ENCODE measurements at regions not wholly inside any gene's neighbourhood (a gene's known extent, or its start where the extent isn't known, plus 50 kb on each side); places are given as distances from the start of the nearest gene placed in this dataset.

DNA sequence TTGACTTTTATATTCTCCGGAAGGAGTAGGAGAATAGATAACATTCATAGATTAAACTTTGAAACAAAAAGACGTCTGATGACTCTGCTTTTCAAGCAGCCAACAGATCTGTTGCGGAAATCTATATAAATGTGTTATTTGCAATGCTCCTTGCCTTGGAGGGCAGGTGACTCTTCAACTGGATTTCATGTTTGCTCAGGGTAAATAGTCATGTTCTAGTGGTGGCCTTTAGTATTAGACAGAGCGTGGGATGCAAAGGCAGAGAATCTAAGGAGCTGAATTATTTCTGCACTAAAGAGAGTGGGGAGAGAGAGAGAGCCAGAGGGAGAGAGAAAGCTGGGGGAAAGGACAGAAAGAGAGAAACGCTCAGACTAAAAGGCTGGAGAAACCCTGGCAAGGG, 454.3 kb downstream of the AJAP1 start:
- BruUV-seq (replicated peaks), result no TSS peak
- no peak overlapping the region for H3K9ac ChIP-seq (ENCODE audit: low read length)
- H4K20me1 ChIP-seq (ENCODE audit: low read length), result no peaks in the 10 kb centered on the region
- no peak overlapping the region for H3K27ac ChIP-seq (ENCODE audit: low read length)
- TF ChIP-seq, protein P1, sequence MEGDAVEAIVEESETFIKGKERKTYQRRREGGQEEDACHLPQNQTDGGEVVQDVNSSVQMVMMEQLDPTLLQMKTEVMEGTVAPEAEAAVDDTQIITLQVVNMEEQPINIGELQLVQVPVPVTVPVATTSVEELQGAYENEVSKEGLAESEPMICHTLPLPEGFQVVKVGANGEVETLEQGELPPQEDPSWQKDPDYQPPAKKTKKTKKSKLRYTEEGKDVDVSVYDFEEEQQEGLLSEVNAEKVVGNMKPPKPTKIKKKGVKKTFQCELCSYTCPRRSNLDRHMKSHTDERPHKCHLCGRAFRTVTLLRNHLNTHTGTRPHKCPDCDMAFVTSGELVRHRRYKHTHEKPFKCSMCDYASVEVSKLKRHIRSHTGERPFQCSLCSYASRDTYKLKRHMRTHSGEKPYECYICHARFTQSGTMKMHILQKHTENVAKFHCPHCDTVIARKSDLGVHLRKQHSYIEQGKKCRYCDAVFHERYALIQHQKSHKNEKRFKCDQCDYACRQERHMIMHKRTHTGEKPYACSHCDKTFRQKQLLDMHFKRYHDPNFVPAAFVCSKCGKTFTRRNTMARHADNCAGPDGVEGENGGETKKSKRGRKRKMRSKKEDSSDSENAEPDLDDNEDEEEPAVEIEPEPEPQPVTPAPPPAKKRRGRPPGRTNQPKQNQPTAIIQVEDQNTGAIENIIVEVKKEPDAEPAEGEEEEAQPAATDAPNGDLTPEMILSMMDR (conservative IDR thresholded peaks at IDR 0.05; ENCODE audit: low read depth, low read length), result no peak
- no peak for TF ChIP-seq EZH2 (IDR thresholded peaks at IDR 0.05; ENCODE audit: low read length, unreplicated experiment)
- no peak for TF ChIP-seq EZH2phosphoT487 (IDR thresholded peaks at IDR 0.05; ENCODE audit: borderline replicate concordance, low read length)
- CTCF ChIA-PET, result no interaction called here
- no peaks in the 10 kb centered on the region for H3K27me3 ChIP-seq (ENCODE audit: low read length)
- no peaks in the 10 kb centered on the region for H3K9me2 ChIP-seq (replicated peaks; ENCODE audit: low read length)
- H3K9me3 ChIP-seq (ENCODE audit: low read length), result peaks cover 22% of the 10 kb centered on the region
- no peak overlapping the region for H3K4me2 ChIP-seq (ENCODE audit: low read length)
- H2AFZ ChIP-seq (ENCODE audit: low read length), result no peak overlapping the region
- ATAC-seq (no peak), DNase-seq (no peak)
- H3F3A ChIP-seq (ENCODE audit: low read length, unreplicated experiment), result no peaks in the 10 kb centered on the region
- H3K79me2 ChIP-seq (ENCODE audit: low read length), result no peaks in the 10 kb centered on the region
- no peaks in the 10 kb centered on the region for H3K36me3 ChIP-seq (ENCODE audit: low read depth, low read length)
- H3K4me1 ChIP-seq (ENCODE audit: insufficient read depth, low read length), result no peaks in the 10 kb centered on the region
- intact Hi-C loops (cut with micrococcal nuclease), result no loop called here
- no peak overlapping the region for H3K4me3 ChIP-seq (ENCODE audit: low read length)
- POLR2A ChIA-PET (ENCODE audit: unreplicated experiment), result no interaction called here

- no TSS peak for BruUV-seq (replicated peaks)
- Histone ChIP-seq H3K4me1 (ENCODE audit: insufficient read depth, low read length) (no peaks in the 10 kb centered on the region), H3K9me3 (ENCODE audit: low read length) (peaks cover 18% of the 10 kb centered on the region; the same call in 1 of the 2 replicates), H3K27me3 (ENCODE audit: low read length) (no peaks in the 10 kb centered on the region), H3K36me3 (ENCODE audit: low read depth, low read length) (no peaks in the 10 kb centered on the region), H3K9ac (ENCODE audit: low read length) (no peak overlapping the region), H3K27ac (ENCODE audit: low read length) (no peak overlapping the region), H4K20me1 (ENCODE audit: low read length) (no peaks in the 10 kb centered on the region), H3K4me3 (ENCODE audit: low read length) (no peak overlapping the region), H2AFZ (ENCODE audit: low read length) (no peak overlapping the region), H3F3A (ENCODE audit: low read length, unreplicated experiment) (no peaks in the 10 kb centered on the region), H3K4me2 (ENCODE audit: low read length) (no peak overlapping the region), H3K9me2 (replicated peaks; ENCODE audit: low read length) (no peaks in the 10 kb centered on the region), H3K79me2 (ENCODE audit: low read length) (no peaks in the 10 kb centered on the region)
- CTCF ChIA-PET, result no interaction called here
- ATAC-seq (no peak), DNase-seq (no peak)
- POLR2A ChIA-PET (ENCODE audit: unreplicated experiment), result no interaction called here
- intact Hi-C loops (cut with micrococcal nuclease), result no loop called here
- TF ChIP-seq EZH2 (IDR thresholded peaks at IDR 0.05; ENCODE audit: low read length, unreplicated experiment) (no peak), EZH2phosphoT487 (IDR thresholded peaks at IDR 0.05; ENCODE audit: borderline replicate concordance, low read length) (no peak)
- TF ChIP-seq, protein P1 (conservative IDR thresholded peaks at IDR 0.05; ENCODE audit: low read depth, low read length), result no peak
Measured at GRCh38 chr1:5105744-5106143, 451.3 kb downstream of the AJAP1 start.

- ChIA-PET CTCF (no interaction called here), POLR2A (ENCODE audit: unreplicated experiment) (no interaction called here)
- no peak for TF ChIP-seq EZH2 (IDR thresholded peaks at IDR 0.05; ENCODE audit: low read length, unreplicated experiment)
- TF ChIP-seq EZH2phosphoT487 (IDR thresholded peaks at IDR 0.05; ENCODE audit: borderline replicate concordance, low read length), result no peak
- TF ChIP-seq, protein P1 (conservative IDR thresholded peaks at IDR 0.05; ENCODE audit: low read depth, low read length), result no peak
- H2AFZ ChIP-seq (ENCODE audit: low read length), result no peak overlapping the region
- H3K79me2 ChIP-seq (ENCODE audit: low read length), result no peaks in the 10 kb centered on the region
- H3K4me3 ChIP-seq (ENCODE audit: low read length), result no peak overlapping the region
- no peak overlapping the region for H3K27ac ChIP-seq (ENCODE audit: low read length)
- H3F3A ChIP-seq (ENCODE audit: low read length, unreplicated experiment), result no peaks in the 10 kb centered on the region
- intact Hi-C loops (cut with micrococcal nuclease), result no loop called here
- no peaks in the 10 kb centered on the region for H3K4me1 ChIP-seq (ENCODE audit: insufficient read depth, low read length)
- H3K27me3 ChIP-seq (ENCODE audit: low read length), result no peaks in the 10 kb centered on the region
- peaks cover 19% of the 10 kb centered on the region for H3K9me3 ChIP-seq (ENCODE audit: low read length)
- no peak for ATAC-seq
- H3K36me3 ChIP-seq (ENCODE audit: low read depth, low read length), result no peaks in the 10 kb centered on the region
- no peak for DNase-seq
- H4K20me1 ChIP-seq (ENCODE audit: low read length), result no peaks in the 10 kb centered on the region
- no peak overlapping the region for H3K9ac ChIP-seq (ENCODE audit: low read length)
- no TSS peak for BruUV-seq (replicated peaks)
- no peak overlapping the region for H3K4me2 ChIP-seq (ENCODE audit: low read length)
- H3K9me2 ChIP-seq (replicated peaks; ENCODE audit: low read length), result no peaks in the 10 kb centered on the region
Measured at GRCh38 chr1:5099558-5099957, 445.1 kb downstream of the AJAP1 start.
